GM18511 (cell line): ENCODE measurements at regions not wholly inside any gene's neighbourhood (a gene's known extent, or its start where the extent isn't known, plus 50 kb on each side); places are given as distances from the start of the nearest gene placed in this dataset.
"Not testable (repeated sequence)": the region's sequence is repeated elsewhere in the genome, so short reads cannot be mapped to it uniquely, and the experiment has no call there.

Source experiments
- ATAC-seq: cut with Tn5 transposase; IDR thresholded peaks from one replicate; pipeline ENCODE4 v1.9.1; 2021; ENCODE audit warnings: mild to moderate bottlenecking, moderate library complexity; ENCODE audit not compliant: unreplicated experiment

GRCh38 chr10:64765498-64765897 lies 1244.3 kb downstream of the REEP3 start:
- no peak for ATAC-seq

- ATAC-seq, result no peak
Measured at GRCh38 chr10:64771253-64772050, 1250.3 kb downstream of the REEP3 start.

- ATAC-seq, result no peak
Measured at GRCh38 chr10:64773357-64773756, 1252.2 kb downstream of the REEP3 start.

GRCh38 chr10:64784451-64784850 lies 1263.2 kb downstream of the REEP3 start:
- ATAC-seq, result not testable (repeated sequence)

- ATAC-seq, result no peak
Measured at GRCh38 chr10:64785816-64786215, 1264.6 kb downstream of the REEP3 start.

- no peak for ATAC-seq
Measured at GRCh38 chr10:64786989-64787388, 1265.8 kb downstream of the REEP3 start.

- ATAC-seq, result no peak
Measured at GRCh38 chr10:64795847-64796246, 1274.6 kb downstream of the REEP3 start.

GRCh38 chr10:64798297-64798696 lies 1277.1 kb downstream of the REEP3 start:
- no peak for ATAC-seq

- not testable (repeated sequence) for ATAC-seq
Measured at GRCh38 chr10:64808233-64808632, 1287.0 kb downstream of the REEP3 start.

GRCh38 chr10:64810046-64810445 lies 1288.8 kb downstream of the REEP3 start:
- not testable (repeated sequence) for ATAC-seq

- ATAC-seq, result no peak
Measured at GRCh38 chr10:64813391-64813790, 1292.2 kb downstream of the REEP3 start.

GRCh38 chr10:64814201-64814600 lies 1293.0 kb downstream of the REEP3 start:
- no peak for ATAC-seq

- ATAC-seq, result no peak
Measured at GRCh38 chr10:64829888-64830412, 1308.7 kb downstream of the REEP3 start.

GRCh38 chr10:64830869-64831268 lies 1309.7 kb downstream of the REEP3 start:
- ATAC-seq, result no peak

- ATAC-seq, result no peak
Measured at GRCh38 chr10:64840341-64840740, 1319.1 kb downstream of the REEP3 start.

GRCh38 chr10:64846700-64847099 lies 1325.5 kb downstream of the REEP3 start:
- ATAC-seq, result no peak

- ATAC-seq, result no peak
Measured at GRCh38 chr10:64855941-64856340, 1334.7 kb downstream of the REEP3 start.

- ATAC-seq, result no peak
Measured at GRCh38 chr10:64859911-64860310, 1338.7 kb downstream of the REEP3 start.

GRCh38 chr10:64863836-64864235 lies 1342.6 kb downstream of the REEP3 start:
- ATAC-seq, result no peak

- ATAC-seq, result no peak
Measured at GRCh38 chr10:64867501-64867962, 1346.3 kb downstream of the REEP3 start.

GRCh38 chr10:64873088-64873487 lies 1351.9 kb downstream of the REEP3 start:
- no peak for ATAC-seq

- ATAC-seq, result no peak
Measured at GRCh38 chr10:64873959-64874358, 1352.8 kb downstream of the REEP3 start.
